ENCODE measurements at regions not wholly inside any gene's neighbourhood (a gene's known extent, or its start where the extent isn't known, plus 50 kb on each side); places are given as distances from the start of the nearest gene placed in this dataset.

DNA sequence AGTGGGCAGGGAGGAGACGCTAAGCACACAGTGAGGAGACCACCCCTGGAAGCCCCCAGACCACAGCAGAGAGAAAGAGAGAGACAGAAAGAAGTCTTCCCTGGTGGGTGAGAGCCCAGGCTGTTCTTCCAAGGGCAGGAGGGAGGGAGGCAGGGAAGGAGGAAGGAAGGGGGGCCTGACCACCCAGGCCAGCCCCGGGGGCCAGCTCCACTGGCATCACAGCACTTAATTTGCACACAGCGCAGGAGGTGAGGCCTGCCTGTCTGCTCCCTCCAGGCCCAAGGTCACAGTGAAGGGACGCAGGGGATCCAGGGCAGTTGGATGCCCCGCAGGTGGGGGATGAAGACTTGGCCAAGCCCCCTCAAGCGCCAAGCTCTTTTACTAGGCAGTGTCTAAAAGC, 141.9 kb upstream of the C14orf180 start:
- Histone ChIP-seq H4K20me1 (ENCODE audit: control insufficient read depth, extremely low read depth, insufficient read depth, low read length) (no peaks in the 10 kb centered on the region), H3K9me1 (ENCODE audit: control insufficient read depth, extremely low read depth, insufficient read depth, low read length) (no peaks in the 10 kb centered on the region), H2AFZ (ENCODE audit: control insufficient read depth, low read length) (no peak overlapping the region), H3K36me3 (ENCODE audit: control insufficient read depth in 2 of 2, extremely low read depth in 1 of 2, insufficient read depth in 2 of 2, low read length in 2 of 2) (no peaks in the 10 kb centered on the region), H3K4me2 (ENCODE audit: control insufficient read depth, extremely low read depth, insufficient read depth, low read depth, low read length) (no peak overlapping the region), H3K9me3 (ENCODE audit: control insufficient read depth, low read depth, low read length) (no peaks in the 10 kb centered on the region), H3K4me3 (ENCODE audit: control insufficient read depth in 2 of 3, extremely low read depth in 1 of 3, insufficient read depth in 2 of 3, low read depth in 1 of 3, low read length in 3 of 3) (no peak overlapping the region), H3K27me3 (ENCODE audit: control insufficient read depth, extremely low read depth, insufficient read depth, low read length) (no peaks in the 10 kb centered on the region), H3K9ac (ENCODE audit: control insufficient read depth, extremely low read depth, insufficient read depth, low read length) (no peak overlapping the region), H3K79me2 (ENCODE audit: control insufficient read depth, insufficient read depth, low read length) (no peaks in the 10 kb centered on the region), H3K4me1 (ENCODE audit: control insufficient read depth, extremely low read depth, insufficient read depth, low read length) (no peaks in the 10 kb centered on the region), H3K27ac (ENCODE audit: control insufficient read depth, insufficient read depth, low read length) (no peak overlapping the region)
- dilution Hi-C loops (cut with MboI; ENCODE audit: extremely low pct_ligation_motif_present, low sequenced_read_pairs): no loop called here
- no peak for TF ChIP-seq EZH2 (IDR thresholded peaks at IDR 0.05; ENCODE audit: low read length)
- TF ChIP-seq, protein P1, sequence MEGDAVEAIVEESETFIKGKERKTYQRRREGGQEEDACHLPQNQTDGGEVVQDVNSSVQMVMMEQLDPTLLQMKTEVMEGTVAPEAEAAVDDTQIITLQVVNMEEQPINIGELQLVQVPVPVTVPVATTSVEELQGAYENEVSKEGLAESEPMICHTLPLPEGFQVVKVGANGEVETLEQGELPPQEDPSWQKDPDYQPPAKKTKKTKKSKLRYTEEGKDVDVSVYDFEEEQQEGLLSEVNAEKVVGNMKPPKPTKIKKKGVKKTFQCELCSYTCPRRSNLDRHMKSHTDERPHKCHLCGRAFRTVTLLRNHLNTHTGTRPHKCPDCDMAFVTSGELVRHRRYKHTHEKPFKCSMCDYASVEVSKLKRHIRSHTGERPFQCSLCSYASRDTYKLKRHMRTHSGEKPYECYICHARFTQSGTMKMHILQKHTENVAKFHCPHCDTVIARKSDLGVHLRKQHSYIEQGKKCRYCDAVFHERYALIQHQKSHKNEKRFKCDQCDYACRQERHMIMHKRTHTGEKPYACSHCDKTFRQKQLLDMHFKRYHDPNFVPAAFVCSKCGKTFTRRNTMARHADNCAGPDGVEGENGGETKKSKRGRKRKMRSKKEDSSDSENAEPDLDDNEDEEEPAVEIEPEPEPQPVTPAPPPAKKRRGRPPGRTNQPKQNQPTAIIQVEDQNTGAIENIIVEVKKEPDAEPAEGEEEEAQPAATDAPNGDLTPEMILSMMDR (optimal IDR thresholded peaks at IDR 0.05 in 1 of 3, IDR thresholded peaks at IDR 0.05 in 1 of 3, conservative IDR thresholded peaks at IDR 0.05 in 1 of 3; ENCODE audit: extremely low read depth in 1 of 3, insufficient read depth in 2 of 3, low read length in 3 of 3): no peak
- DNase-seq (ENCODE audit: low read depth, low spot score): no peak
- FAIRE-seq: no peak

DNA sequence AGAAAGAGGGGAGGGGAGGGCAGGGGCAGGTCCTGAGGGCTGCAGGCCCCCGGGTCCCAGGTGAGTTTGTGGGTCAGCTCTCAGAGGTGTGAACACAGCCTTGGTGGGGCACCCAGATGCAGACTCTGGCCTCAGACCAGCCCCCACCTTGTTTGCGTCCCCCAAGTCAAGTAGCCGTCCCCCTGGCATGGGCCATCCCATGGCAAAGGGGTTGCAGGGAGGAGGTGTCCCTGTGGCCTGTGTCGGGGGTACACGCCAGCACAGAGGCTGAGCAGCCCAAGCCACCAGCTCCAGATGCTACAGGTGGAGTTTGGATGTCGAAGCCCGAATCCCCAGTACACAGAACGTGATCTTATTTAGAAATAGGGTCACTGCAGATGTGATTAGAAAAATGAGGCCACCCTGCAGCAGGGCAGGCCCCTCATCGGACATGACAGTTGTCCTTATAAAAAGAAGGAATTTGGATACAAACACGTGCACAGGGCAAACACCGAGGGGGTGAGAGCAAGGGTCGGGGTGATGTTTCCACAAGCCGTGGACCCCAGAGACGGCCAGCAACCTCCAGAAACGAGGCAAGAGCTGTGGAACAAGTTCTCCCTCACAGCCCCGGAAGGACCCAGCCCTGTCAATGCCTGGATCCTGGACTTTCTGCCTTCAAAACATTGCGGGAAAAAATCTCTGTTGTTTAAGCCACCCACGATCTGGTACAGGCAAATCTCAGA, 141.2 kb upstream of the C14orf180 start:
- H3K4me2 ChIP-seq (ENCODE audit: control insufficient read depth, extremely low read depth, insufficient read depth, low read depth, low read length): no peak overlapping the region
- H3K9me1 ChIP-seq (ENCODE audit: control insufficient read depth, extremely low read depth, insufficient read depth, low read length): no peaks in the 10 kb centered on the region
- H3K27me3 ChIP-seq (ENCODE audit: control insufficient read depth, extremely low read depth, insufficient read depth, low read length): no peaks in the 10 kb centered on the region
- no peak overlapping the region for H3K27ac ChIP-seq (ENCODE audit: control insufficient read depth, insufficient read depth, low read length)
- H3K4me1 ChIP-seq (ENCODE audit: control insufficient read depth, extremely low read depth, insufficient read depth, low read length): no peaks in the 10 kb centered on the region
- no peak overlapping the region for H3K9ac ChIP-seq (ENCODE audit: control insufficient read depth, extremely low read depth, insufficient read depth, low read length)
- DNase-seq (ENCODE audit: low read depth, low spot score) (no peak), FAIRE-seq (no peak)
- no peaks in the 10 kb centered on the region for H3K79me2 ChIP-seq (ENCODE audit: control insufficient read depth, insufficient read depth, low read length)
- H3K36me3 ChIP-seq (ENCODE audit: control insufficient read depth in 2 of 2, extremely low read depth in 1 of 2, insufficient read depth in 2 of 2, low read length in 2 of 2): no peaks in the 10 kb centered on the region
- TF ChIP-seq, protein P1 (optimal IDR thresholded peaks at IDR 0.05 in 1 of 3, IDR thresholded peaks at IDR 0.05 in 1 of 3, conservative IDR thresholded peaks at IDR 0.05 in 1 of 3; ENCODE audit: extremely low read depth in 1 of 3, insufficient read depth in 2 of 3, low read length in 3 of 3): no peak
- no peak for TF ChIP-seq EZH2 (IDR thresholded peaks at IDR 0.05; ENCODE audit: low read length)
- H4K20me1 ChIP-seq (ENCODE audit: control insufficient read depth, extremely low read depth, insufficient read depth, low read length): no peaks in the 10 kb centered on the region
- no peak overlapping the region for H2AFZ ChIP-seq (ENCODE audit: control insufficient read depth, low read length)
- no peaks in the 10 kb centered on the region for H3K9me3 ChIP-seq (ENCODE audit: control insufficient read depth, low read depth, low read length)
- no peak overlapping the region for H3K4me3 ChIP-seq (ENCODE audit: control insufficient read depth in 2 of 3, extremely low read depth in 1 of 3, insufficient read depth in 2 of 3, low read depth in 1 of 3, low read length in 3 of 3)
- dilution Hi-C loops (cut with MboI; ENCODE audit: extremely low pct_ligation_motif_present, low sequenced_read_pairs): no loop called here
